Gastroesophageal sphincter (tissue), 3 donors: ENCODE measurements at regions not wholly inside any gene's neighbourhood (a gene's known extent, or its start where the extent isn't known, plus 50 kb on each side); places are given as distances from the start of the nearest gene placed in this dataset.

Source experiments
- POLR2A ChIP-seq, 2 donors: fragments of 450-650 bp; IDR thresholded peaks; one replicate each; pipeline ENCODE4 v1.6.1; 2017; ENCODE audit warnings: antibody characterized with exemption in 2 of 2, mild to moderate bottlenecking in 2 of 2, moderate library complexity in 1 of 2
- TF ChIP-seq, protein P1 (sequence below), 4 experiments: fragments of 200-600 bp in 2 of 4; fragments of 450-650 bp in 2 of 4; sonication (generic) in 1 of 4; IDR thresholded peaks; one replicate each; pipeline ENCODE4 v1.5.1; 2017 to 2019; ENCODE audit warnings: antibody characterized with exemption in 4 of 4, mild to moderate bottlenecking in 2 of 4, moderate library complexity in 2 of 4

DNA sequence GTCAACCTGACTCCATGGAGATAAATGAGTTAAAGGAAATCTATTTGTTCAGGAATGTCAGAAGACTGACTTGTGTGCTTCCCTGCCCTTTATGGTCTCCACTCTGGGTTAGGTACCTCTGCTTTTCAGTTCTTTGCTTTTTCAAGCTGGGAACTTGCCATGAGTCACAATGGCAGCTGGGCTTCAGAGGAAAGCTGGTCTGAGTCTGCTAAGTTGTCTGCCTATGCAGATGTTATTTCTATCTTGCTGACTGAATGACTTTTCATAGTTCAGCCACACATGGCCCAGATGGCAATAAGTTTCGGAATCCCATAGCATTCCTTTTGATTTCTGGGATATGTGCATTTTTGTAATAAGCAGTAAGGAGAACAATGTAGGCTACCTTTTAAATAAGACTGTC lies 337.9 kb upstream of the FGF13 start:
- TF ChIP-seq, protein P1, sequence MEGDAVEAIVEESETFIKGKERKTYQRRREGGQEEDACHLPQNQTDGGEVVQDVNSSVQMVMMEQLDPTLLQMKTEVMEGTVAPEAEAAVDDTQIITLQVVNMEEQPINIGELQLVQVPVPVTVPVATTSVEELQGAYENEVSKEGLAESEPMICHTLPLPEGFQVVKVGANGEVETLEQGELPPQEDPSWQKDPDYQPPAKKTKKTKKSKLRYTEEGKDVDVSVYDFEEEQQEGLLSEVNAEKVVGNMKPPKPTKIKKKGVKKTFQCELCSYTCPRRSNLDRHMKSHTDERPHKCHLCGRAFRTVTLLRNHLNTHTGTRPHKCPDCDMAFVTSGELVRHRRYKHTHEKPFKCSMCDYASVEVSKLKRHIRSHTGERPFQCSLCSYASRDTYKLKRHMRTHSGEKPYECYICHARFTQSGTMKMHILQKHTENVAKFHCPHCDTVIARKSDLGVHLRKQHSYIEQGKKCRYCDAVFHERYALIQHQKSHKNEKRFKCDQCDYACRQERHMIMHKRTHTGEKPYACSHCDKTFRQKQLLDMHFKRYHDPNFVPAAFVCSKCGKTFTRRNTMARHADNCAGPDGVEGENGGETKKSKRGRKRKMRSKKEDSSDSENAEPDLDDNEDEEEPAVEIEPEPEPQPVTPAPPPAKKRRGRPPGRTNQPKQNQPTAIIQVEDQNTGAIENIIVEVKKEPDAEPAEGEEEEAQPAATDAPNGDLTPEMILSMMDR (IDR thresholded peaks at IDR 0.05): no peak
- no peak for TF ChIP-seq POLR2A (IDR thresholded peaks at IDR 0.05)
